ENCODE measurements at regions not wholly inside any gene's neighbourhood (a gene's known extent, or its start where the extent isn't known, plus 50 kb on each side); places are given as distances from the start of the nearest gene placed in this dataset.

- H3K9me3 ChIP-seq (replicated peaks; ENCODE audit: control insufficient read depth, insufficient read depth, low read length) = no peaks in the 10 kb centered on the region
- H2AFZ ChIP-seq (ENCODE audit: low read depth, low read length) = no peak overlapping the region
- H3K27me3 ChIP-seq (ENCODE audit: control insufficient read depth in 2 of 2, insufficient read depth in 2 of 2, low read length in 2 of 2) = no peaks in the 10 kb centered on the region
- no peak for FAIRE-seq
- dilution Hi-C loops (cut with MboI; ENCODE audit: extremely low pct_ligation_motif_present, low sequenced_read_pairs) = no loop called here
- no peaks in the 10 kb centered on the region for H3K9me1 ChIP-seq (replicated peaks; ENCODE audit: control insufficient read depth, extremely low read depth, insufficient read depth, low read length)
- ChIA-PET POLR2A (no interaction called here), CTCF (no interaction called here)
- H3K4me2 ChIP-seq (ENCODE audit: insufficient read depth, low read length) = no peak overlapping the region
- no peaks in the 10 kb centered on the region for H3K36me3 ChIP-seq (ENCODE audit: control insufficient read depth in 2 of 2, extremely low read depth in 1 of 2, insufficient read depth in 2 of 2, low read length in 2 of 2)
- no peak for DNase-seq (ENCODE audit: low read depth, low spot score)
- intact Hi-C loops (cut with micrococcal nuclease) = no loop called here
- H3K4me1 ChIP-seq (ENCODE audit: control insufficient read depth, extremely low read depth, insufficient read depth, low read length) = no peaks in the 10 kb centered on the region
- H4K20me1 ChIP-seq (replicated peaks; ENCODE audit: control insufficient read depth, extremely low read depth, insufficient read depth, low read length) = no peaks in the 10 kb centered on the region
- TF ChIP-seq POLR2A (IDR thresholded peaks at IDR 0.05; ENCODE audit: low read depth, low read length) = no peak
- no peak for TF ChIP-seq GATA2 (IDR thresholded peaks at IDR 0.05; ENCODE audit: insufficient read depth, insufficient read length, low read depth, low read length)
- TF ChIP-seq POLR2AphosphoS5 (IDR thresholded peaks at IDR 0.05; ENCODE audit: insufficient read depth, low read depth, low read length) = no peak
- no peak for TF ChIP-seq JUN (IDR thresholded peaks at IDR 0.05; ENCODE audit: borderline replicate concordance, insufficient read depth, insufficient read length, low read depth)
- no peak for TF ChIP-seq MAX (IDR thresholded peaks at IDR 0.05; ENCODE audit: insufficient read depth, insufficient read length)
- no peak for TF ChIP-seq FOS (IDR thresholded peaks at IDR 0.05; ENCODE audit: borderline replicate concordance, insufficient read depth, low read length)
- TF ChIP-seq, protein P1, sequence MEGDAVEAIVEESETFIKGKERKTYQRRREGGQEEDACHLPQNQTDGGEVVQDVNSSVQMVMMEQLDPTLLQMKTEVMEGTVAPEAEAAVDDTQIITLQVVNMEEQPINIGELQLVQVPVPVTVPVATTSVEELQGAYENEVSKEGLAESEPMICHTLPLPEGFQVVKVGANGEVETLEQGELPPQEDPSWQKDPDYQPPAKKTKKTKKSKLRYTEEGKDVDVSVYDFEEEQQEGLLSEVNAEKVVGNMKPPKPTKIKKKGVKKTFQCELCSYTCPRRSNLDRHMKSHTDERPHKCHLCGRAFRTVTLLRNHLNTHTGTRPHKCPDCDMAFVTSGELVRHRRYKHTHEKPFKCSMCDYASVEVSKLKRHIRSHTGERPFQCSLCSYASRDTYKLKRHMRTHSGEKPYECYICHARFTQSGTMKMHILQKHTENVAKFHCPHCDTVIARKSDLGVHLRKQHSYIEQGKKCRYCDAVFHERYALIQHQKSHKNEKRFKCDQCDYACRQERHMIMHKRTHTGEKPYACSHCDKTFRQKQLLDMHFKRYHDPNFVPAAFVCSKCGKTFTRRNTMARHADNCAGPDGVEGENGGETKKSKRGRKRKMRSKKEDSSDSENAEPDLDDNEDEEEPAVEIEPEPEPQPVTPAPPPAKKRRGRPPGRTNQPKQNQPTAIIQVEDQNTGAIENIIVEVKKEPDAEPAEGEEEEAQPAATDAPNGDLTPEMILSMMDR (IDR thresholded peaks at IDR 0.05; ENCODE audit: extremely low read depth in 1 of 2, insufficient read depth in 1 of 2, low read depth in 1 of 2, low read length in 2 of 2) = no peak
- TF ChIP-seq EZH2 (IDR thresholded peaks at IDR 0.05; ENCODE audit: borderline replicate concordance, low read depth, low read length, severe bottlenecking) = no peak
- no peak for TF ChIP-seq MYC (IDR thresholded peaks at IDR 0.05; ENCODE audit: low read depth, low read length)
- H3K27ac ChIP-seq (ENCODE audit: insufficient read depth, low read depth, low read length) = no peak overlapping the region
- no TSS peak for BruUV-seq (replicated peaks)
- no peak overlapping the region for H3K4me3 ChIP-seq (replicated peaks in 1 of 3; ENCODE audit: insufficient read depth in 1 of 3, low read depth in 1 of 3, low read length in 3 of 3)
- H3K79me2 ChIP-seq (ENCODE audit: control insufficient read depth, insufficient read depth, low read length) = no peaks in the 10 kb centered on the region
- H3K9ac ChIP-seq (replicated peaks; ENCODE audit: extremely low read depth, insufficient read depth, low read length) = no peak overlapping the region
Observed at GRCh38 chr4:66840178-66840577, 705.1 kb downstream of the CENPC start.

All from endothelial cell of umbilical vein (primary cell).